HS-5 (cell line): ENCODE measurements at regions not wholly inside any gene's neighbourhood (a gene's known extent, or its start where the extent isn't known, plus 50 kb on each side); places are given as distances from the start of the nearest gene placed in this dataset.
"Not testable (repeated sequence)": the region's sequence is repeated elsewhere in the genome, so short reads cannot be mapped to it uniquely, and the experiment has no call there.

Experiments
- DNase-seq: peaks from one replicate; pipeline ENCODE4 v3.0.0-alpha.2; 2012; ENCODE audit warnings: low read depth

DNA sequence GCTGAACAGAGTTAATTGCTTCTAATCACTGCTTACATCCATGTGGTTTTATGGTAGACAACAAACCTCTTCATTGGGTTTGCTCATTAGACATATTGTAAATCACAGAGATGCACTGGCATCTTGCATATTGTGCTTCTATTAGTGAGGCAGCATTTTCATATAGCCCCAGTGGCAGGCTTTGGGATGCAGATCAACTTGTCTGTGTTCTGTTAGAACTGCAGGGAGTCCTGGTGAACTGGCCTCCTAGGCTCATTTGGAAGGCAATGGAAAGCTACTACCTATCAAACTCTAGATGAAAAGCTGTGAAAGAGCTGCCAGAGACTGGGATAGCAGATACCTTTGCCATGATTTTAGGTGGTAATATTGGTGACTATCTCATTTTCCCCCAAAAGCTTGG lies 108.8 kb downstream of the NAA11 start:
- no peak for DNase-seq

DNA sequence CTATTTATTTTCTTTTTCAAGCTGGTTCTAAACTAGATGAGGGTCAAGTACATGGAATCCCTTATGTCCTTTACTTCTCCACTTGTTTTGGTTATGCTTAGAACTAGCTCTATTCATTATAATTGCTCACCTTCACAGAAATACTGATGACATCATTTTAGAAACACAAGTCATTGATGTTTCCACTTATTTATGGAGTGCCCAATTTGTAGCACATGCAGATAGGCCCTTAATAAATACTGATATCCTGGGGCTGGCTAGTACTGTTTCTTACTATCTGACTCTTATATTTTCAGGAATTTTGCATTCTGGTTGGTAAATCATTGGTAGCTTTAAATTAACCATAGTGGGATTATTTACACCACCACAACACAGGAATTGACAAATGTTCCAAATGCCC lies 112.2 kb downstream of the NAA11 start:
- DNase-seq, result no peak

DNA sequence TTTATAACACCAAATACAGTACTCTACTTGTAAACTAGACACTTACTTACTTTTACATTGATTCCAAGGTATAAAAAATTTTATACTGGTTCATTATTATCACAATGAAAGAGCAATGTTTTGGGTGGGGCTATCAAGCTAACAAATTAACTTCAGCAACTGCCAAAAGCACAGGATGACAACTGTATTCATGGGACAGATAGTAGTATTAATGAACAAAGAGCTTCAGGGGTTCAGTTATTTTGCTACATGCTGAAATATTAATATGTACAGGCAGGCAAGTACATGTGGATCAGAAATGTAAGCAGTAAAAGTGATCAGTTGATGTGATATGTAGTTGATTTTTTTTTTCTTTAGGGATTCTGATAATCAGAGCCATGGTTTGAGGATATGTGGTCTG lies 112.9 kb downstream of the NAA11 start:
- no peak for DNase-seq

DNA sequence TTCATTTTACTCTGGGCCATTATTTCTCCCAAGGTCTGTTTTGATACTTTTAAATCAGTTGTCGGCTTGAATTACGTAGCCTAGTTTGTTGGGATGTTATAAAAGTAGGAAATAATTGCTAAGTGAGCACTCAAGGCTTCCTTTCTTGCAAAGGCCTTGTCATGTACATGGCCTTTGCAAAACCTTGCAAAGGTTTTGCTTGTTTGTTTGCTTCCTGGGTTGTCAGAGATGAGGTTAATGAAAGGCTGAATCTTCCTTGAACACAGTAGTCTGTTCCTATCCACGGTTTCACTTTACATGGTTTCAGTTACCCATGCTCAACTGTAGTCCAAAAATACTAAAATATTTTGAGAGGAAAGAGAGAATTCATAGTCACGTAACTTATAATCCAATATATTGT lies 113.5 kb downstream of the NAA11 start:
- no peak for DNase-seq

DNA sequence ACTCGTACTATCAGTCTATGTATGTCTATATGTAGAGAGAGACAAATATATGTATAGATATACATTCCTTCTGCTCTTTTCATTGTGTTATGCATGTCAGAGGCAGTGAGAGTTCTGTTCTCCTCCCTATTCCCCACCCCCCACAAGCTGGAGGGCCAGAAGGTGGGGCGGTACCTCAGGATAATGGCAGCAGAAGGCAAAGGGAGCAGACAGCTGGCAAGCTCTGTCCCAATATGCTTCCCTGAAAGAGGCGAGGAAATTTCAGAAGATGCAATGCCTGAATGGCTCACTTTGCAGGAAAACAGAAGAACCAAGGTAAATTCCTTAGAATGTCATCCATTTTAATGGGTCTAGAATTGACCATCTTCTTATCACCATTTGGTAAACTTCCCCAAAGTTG lies 114.4 kb downstream of the NAA11 start:
- DNase-seq, result no peak

DNA sequence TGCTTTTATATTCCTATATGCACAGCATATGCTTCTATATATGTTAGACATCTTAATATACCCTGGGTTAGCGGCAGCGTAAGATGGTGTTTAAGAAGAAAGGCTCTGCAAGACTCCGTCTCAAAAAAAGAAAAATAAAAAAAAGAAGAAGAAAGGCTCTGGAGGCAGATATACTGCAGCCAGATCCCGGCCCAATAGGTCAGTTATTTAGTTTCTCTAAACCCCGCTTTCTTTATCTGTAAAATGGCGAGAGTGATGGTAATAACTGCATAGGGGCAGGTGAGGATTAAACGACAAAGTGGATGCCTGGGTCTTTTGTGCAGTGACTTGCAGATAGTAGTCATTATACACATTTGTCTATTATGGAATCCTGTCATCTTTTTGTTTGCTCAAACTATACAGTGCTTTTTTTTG lies 115.2 kb downstream of the NAA11 start:
- no peak for DNase-seq

DNA sequence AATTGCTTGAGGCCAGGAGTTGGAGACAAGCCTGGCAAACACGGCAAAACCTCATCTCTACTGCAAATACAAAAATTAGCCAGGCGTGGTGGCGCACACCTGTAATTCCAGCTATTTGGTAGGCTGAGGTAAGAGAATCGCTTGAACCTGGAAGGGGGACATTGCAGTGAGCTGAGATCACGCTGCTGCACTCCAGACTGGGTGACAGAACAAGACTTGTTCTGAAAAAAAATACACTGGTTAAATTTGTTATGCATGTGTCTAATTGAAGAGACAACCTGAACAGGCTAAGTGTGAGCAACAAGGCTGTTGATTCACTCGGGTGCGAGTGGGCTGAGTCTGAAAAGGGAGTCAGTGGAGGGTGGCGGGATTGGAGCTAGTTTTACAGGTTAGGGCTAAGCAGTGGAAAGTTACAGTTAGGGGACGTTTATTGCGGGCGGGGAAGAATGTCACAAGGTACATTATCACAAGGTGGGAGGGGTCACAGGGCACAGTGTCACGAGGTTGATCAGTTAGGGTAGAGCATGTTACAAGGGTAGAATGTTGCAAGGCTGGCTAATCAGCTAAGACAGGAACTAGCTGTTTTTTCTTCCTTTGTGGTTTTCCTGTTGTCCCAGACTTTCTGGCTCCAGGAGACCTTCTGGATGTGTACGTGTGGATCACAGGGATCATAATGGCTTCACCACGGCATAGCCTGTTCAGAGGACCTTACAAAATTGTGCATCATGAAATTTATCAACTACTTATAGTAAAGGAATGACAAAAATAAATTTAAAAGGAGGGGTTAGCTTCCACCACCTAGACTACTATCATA lies 115.8 kb downstream of the NAA11 start:
- DNase-seq, result no peak

DNA sequence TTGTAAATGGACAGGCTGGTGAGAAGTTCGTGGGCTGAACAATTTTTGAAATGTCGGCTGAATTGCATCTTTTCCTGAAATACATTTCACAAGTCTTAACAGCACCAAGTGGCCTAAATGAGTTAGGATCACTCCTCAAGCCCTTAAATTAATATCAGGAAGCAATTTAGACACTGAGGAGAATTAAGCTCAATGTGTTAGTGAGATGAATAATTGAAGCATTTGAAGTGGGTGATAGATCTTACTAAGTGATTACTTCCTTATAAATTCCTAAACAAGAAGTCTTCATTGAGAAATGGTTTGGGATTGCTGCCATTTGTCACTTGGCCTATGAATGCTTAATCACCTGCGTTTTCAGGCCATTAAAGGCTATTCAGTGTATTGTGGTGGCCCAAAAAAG lies 116.8 kb downstream of the NAA11 start:
- DNase-seq, result no peak

DNA sequence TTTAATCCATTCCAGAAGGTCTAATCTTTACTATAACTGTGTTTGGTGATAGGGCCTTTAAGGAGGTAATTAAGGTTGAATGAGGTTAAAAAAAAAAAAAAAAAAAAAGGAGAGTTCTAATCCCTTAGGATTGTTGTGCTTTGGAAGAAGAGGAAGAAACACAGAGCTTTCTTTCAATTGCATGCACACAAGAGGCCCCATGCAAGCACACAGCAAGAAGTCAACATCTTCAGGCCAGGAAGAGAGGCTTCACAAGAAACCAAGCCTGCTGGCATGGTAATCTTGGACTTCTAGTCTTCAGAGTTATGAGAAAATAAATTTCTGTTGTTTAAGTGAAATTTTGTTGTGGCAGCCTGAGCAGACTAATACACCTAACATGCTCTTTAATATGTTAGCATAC lies 118.6 kb downstream of the NAA11 start:
- no peak for DNase-seq

DNA sequence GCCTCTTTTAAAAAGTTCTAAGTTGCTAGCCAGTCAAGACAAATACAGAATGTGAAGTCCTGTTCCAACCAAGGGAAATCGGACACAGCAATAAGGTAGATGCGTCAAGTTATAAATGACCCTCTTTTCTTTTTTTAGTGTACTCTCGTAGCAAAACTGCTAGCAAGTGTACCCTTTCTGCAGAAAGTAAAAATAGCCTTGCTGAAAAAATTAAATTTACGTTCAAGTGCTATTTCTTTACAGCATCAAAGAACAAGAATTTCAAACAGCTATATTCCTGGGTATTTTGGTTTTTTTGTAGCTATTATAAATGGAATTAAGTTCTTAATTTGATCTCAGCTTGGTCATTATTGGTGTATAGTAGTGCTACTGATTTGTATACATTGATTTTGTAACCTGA lies 119.2 kb downstream of the NAA11 start:
- no peak for DNase-seq

DNA sequence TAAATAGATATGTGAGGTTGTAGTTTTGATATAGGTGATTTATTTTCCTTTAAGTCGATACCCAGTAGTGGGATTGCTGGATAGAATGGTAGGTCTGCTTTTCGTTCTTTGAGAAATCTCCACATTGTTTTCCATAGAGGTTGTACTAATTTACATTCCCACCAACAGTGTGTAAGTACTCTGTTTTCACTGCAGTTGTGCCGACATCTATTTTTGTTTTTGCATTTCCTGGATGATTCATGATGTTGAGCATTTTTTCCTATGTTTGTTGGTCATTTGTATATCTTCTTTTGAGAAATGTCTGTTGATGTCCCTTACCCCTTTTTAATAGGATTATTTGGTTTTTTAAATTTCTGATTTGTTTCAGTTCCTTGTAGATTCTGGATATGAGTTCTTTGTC lies 120.7 kb downstream of the NAA11 start:
- DNase-seq, result no peak

DNA sequence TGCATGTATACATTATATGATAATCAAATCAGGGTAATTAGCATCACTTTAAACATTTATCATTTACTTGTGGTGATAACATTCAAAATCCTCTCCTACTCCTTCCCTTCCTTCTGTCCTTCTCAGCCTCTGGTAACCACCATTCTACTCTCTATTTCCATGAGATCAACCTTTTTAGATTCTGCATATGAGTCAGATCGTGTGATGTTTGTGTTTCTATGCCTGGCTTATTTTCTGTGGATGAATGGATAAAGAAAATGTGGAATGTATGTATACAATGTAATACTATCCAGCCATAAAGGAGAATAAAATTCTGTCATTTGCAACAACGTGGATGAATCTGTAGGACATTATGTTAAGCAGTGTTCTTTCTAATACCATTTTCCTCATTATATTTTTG lies 123.9 kb downstream of the NAA11 start:
- DNase-seq, result no peak

DNA sequence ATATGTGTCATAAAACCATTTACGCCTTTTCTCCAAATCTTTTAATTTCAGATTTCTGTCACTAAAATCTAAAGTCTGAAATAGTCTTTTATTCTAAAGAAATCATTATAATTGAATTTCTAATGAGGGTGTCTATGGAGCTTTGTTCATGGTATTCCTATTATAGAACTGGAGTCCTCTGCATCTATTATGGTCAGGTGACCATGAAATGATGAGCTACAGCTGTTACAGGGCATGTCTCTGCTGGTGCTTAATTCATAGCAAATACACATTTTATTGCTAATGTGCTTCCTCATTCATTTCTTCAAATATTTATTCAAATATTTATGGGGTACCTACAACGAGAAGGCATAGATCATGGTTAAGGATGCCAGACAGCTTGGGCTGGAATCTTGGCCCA lies 126.1 kb downstream of the NAA11 start:
- DNase-seq, result no peak

DNA sequence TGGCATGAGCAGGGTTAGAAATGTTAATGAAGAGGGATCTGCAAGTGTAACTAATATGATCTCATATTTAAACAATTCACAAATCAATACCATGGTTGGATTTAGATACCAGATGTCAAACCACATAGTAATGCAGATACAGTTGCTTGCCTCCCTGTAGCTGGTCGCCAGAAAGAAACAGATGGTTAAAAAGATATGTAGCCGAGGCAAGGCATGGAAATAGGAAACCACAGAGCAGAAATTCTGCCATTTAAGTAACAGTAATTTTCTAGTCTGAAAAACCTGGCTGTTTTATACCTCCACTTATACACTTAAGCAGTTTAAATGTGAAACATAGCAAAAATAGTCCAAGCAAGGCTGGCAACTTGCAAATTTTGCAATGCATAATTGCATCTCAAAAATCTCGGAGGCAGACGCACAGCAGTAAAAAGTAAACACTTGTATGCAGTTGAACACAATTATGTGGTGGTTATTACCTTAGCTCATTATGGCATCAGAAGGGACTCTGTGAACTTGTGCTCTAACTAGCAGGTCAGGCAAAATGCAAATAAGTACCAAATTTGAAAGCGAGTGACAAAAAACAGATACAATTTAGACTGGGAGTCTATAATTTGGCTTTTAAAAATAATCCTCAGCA lies 126.8 kb downstream of the NAA11 start:
- no peak for DNase-seq

DNA sequence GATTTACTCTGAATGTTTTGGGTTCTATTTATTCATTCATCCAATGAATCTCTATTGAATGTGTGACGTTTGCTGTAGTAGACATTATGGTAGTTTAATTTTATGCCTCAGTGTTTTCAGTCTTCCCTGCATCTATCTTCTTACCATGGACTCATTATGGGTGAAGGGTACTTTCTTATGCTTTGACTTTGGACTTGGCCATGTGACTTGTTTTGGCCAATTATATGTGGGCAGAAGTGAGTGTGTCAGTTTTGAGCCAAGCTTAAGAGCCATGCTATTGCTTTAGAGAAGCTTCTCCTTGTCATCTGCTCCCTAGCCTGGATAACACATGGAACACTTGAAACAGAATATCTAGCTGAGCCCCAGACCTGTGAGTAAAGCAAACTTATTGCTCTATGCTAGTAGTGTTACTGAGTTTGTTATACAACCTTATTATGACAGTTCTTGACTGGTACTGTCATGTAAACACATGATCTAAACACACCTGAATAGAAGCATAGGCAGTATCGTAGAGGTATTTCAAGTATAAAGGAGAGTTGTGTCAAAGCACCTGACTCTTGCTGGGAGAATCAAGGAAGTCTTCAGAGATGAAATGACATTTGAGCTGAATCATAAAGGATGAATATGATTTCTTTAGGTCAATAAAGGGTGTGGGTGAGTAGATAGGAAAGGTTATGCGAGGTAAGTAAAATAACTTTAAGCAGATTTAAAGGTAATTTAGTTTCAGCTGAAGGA lies 128.4 kb downstream of the NAA11 start:
- DNase-seq, result no peak

DNA sequence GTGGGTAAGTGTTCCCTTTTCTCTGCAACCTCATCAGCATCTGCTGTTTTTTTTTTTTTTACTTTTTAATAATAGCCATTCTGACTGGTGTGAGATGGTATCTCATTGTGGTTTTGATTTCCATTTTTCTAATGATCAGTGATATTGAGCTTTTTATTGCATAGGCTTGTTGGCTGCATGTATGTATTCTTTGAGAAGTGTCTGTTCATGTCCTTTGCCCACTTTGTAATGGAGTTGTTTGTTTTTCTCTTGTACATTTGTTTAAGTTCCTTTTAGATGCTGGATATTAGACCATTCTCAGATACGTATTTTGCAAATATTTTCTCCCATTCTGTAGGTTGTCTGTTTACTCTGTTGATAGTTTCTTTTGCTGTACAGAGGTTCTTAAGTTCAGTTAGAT lies 134.6 kb downstream of the NAA11 start:
- not testable (repeated sequence) for DNase-seq

DNA sequence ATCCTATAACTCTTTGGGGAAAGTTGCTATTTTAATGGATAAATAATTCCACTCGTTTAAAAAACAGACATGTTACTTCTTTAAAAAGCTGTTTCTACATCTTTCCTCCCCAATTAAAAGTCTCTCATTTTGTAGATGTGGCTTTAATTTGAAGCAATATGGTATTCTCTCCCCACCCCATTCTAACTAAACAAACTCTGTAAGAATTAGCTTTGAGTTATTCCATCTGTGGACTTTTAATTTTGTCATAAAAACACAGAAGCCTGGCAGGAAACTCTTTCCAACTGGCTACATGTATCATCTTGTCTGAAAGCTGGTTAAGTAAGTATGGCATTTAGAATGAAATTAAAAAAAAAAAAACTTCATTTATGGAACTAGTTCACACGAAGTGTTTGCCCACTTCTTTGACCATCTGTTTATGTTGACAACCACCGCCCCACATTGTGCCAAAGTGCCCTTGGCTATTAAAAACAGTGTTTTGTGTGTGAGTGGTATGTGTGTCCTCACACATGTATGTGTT lies 140.3 kb downstream of the NAA11 start:
- no peak for DNase-seq

DNA sequence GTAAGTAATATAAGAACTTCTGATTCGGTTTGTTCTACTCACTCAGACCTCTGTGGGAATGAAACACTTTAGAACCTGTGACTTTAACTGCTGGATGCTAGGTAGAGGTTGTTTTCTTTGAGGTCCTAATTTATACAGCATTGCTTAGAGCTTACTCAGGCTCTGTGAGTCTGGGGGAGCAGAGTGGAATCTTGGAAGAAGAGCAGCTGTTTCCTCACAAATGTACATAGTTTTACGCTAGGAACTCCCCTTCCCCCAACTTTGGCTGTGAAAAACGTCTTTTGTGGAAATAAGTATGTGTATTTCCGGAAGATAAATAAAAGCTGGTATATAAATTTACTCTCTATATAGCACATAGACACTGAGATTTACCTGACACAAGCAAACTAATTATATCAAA lies 141.4 kb downstream of the NAA11 start:
- DNase-seq, result no peak

DNA sequence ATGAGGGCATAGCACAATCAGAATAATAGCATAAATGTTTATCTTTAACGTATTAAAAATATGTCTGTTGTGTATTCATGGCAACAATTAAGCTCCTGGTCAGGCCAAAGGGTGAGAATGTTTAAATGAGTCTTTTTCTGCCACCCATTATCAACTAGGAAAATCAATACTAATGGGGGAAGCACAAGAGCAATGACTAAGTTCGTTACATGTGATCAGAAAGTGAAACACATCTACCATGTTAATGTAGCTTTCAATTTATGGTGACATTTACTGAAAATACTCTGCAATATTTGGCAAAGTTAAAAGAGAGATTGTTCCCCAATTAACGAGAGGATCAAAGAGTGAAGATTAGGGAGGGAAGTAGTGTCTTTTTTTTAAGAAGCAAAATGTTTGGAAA lies 143.7 kb downstream of the NAA11 start:
- DNase-seq, result no peak

DNA sequence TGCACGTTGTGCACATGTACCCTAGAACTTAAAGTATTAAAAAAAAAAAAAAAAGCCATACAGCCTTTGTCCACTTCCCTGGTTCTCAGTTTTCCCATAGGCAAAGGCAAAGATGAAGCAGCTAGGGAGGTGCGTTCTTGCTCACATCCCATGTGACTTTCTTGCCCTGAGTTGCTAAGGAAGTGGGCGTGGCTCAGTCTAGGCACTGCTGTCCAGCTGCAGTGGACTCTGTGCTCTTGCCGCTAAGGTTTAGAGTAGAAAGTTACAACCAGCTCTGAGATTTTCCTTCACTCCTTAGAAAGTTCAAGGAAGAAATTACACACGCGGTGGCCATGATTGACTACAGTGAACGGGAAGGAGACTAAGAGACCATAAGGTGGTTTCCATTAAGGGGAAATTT lies 144.7 kb downstream of the NAA11 start:
- no peak for DNase-seq

DNA sequence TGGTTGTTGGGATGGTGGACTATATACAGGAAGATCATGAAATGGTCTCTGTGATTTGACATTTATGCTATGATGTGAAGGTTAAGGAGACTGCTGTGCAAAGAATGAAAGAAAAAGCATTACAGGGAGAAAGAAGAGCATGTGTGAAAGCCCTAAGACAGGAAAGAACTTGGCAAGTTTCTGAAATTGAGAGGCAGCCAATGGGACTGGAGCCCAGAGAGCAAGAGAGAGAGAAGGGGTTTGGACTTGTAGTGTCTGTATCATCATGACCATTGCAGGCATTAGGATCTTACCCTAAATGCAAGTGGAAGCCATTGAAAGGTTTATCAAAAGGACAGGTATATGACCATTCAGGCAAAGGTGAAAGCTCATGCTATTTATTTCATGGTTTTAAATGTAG lies 147.1 kb downstream of the NAA11 start:
- DNase-seq, result no peak

DNA sequence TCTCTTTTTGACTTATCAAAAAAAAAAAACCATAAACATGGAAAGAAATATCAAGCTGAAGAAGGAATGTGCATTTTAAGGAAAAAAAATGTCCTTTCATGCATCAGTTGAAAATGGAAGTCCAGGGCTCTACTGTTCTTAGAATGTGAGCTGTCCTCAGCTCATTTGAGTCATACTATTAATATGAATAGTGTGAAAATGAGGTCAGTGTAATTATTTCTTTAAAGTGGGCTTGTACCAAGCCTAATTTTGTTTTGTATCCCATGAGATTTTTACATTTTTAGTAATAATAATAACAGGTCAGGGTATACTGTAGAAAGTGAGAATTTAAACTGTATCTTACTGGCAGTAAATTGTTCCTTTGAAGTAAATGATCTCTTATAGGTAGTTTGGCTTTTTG lies 148.5 kb downstream of the NAA11 start:
- DNase-seq, result no peak

DNA sequence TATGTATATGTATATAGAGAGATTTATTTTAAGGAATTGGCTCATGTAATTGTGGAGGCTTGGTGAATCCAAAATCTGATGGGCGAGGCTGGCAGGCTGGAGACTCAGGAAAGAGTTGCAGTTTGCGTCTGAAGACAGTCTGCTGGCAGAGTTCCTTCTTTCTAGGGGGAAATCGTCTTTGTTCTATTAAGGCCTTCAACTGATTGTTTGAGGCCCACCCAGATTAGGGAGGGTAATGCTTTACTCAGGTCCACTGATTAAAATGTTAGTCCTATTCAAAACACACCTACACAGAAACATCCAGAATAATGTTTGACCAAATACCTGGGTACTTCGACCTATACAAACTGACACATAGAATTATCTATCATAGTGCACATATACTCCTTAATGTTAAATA lies 149.5 kb downstream of the NAA11 start:
- no peak for DNase-seq
